NCI-H1417 (cell line): ENCODE measurements at regions not wholly inside any gene's neighbourhood (a gene's known extent, or its start where the extent isn't known, plus 50 kb on each side); places are given as distances from the start of the nearest gene placed in this dataset.

Experiments
- DNase-seq, 3 experiments: peaks; one replicate each; lab custom pipeline; 2025; lab: John Stamatoyannopoulos, UW

DNA sequence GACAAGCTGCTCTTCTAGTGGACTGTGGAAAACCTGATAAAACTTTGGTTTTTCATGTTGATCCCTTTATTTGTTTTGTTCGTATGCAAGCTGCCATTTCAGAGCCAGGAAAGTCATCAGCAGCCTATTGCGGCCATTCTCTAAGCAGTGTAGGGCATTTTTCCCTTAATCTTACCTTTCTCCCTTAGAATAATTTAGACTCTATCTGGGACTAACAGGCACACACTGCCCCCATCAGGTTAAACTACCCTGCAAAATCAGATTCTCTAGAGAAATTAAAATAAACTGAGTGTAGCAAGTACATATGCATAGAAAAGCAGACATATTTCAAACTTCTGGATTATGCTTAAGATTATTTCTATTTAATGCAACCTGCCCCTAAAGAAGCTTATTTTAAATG, 347.5 kb downstream of the METTL4 start:
- DNase-seq = peak; percentile 2 to 45 (median 3)

DNA sequence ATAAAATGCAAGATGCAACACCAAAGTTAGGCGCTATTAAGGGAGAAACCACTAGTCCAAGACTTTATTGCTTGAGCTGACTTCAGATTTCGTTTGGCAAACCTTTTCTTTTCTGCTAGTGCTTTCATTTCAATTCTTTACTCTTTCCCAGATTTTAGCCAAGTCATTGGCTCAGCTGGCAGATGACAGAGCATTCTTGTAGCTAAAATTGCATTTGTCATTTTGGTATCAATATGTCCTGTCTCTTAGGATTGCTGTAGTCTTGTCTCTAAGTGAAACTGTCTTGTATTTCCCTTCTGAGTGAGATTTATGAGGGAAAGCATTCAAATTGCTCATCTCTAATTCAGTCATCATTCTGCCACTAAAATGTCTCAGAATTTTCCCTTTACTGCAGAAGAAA, 335.1 kb downstream of the METTL4 start:
- DNase-seq = no peak

DNA sequence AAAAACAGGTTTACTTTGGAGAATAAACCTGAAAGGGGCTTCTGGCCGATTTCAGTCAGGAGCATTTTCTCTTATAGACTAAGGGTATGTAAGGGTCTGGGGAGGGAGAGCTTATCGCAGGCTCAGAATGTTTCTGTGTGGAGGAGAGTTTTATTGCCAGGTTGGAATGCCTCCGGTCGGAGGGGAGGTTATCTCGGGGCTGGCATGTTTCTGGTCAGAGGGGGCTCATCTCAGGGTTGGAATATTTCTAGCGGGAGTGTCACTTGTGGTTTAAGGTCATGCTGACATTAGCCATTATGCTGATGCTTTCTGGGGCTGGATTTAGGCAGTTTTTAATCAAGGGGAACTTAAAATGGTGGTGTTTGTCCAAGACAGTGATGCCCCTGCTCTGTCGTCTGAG, 333.6 kb downstream of the METTL4 start:
- DNase-seq = no peak

DNA sequence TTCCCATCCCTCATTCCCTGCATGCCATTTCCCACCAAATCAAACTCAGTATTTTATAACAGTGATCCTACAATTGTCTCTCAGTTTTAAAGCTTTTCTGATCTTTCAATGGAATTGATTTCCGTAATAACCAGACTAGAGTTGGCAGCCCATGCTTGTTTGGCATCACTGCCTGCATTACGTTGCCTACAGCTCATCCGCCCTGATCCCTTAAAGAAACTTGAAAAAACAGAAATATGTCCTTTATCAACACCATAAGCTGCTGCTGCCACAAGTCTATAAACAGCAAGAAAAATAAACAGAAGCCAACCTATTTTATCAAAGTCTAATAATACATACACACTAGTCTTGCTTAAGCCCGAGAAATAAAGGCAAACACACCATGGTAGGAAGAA, 331.0 kb downstream of the METTL4 start:
- no peak for DNase-seq

DNA sequence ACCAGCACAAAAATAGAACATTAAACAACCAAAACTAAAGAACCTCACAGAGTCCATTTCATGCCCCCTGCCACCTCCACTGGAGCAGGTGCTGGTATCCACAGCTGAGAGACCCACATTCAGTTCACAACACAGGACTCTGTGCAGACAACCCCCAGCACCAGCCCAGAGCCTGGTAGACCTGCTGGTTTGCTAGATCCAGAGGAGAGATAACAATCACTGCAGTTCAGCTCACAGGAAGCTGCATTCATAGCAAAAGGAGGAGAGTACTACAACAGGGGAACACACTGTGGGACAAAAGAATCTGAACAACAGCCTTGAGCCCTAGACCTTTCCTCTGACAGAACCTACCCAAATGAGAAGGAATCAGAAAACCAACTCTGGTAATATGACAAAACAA, 326.7 kb downstream of the METTL4 start:
- no peak for DNase-seq

- DNase-seq = peak in 1 of 3 experiments; percentile 0
Observed at GRCh38 chr18:2247101-2247500, 324.2 kb downstream of the METTL4 start.

- DNase-seq = no peak
Observed at GRCh38 chr18:2254977-2255376, 316.3 kb downstream of the METTL4 start.

DNA sequence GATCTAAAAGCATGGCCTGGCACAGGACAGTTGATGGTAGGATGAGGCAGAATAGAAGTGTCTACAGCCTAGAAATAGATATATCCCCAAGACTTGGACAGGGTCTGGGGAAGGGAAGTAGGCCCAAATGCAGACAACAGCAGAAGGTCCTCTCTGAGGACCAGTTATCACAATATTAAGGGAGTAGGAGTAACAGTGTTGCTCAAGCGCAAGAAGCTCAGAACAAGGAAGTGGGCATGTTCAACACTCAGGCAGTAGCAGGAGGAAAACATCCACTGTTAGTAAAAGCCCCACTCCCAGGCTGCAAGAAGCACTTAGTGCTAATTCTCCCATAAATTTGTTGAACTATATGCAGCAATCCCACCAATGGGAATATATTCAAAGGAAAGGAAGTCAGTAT, 314.7 kb downstream of the METTL4 start:
- DNase-seq = no peak

DNA sequence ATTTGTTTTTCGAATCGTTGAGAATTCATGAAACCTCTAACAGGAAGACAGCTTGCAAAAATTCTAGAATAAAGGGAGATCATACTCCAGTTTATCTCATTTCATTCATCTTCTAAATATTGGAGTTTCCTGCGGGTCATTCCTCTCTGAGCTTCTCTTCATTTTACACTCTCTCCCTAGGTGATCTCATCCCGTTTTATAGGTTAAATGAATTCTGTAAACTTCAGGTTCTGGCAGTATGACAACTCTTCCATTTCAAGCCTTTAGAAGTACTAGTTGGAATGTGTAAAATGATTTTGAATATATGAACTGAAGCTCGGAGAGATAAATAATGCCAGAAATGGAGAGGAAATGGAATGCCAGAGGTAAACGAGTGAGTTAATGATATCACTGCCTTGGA, 312.4 kb downstream of the METTL4 start:
- no peak for DNase-seq

- no peak for DNase-seq
Observed at GRCh38 chr18:2263303-2263890, 307.9 kb downstream of the METTL4 start.

DNA sequence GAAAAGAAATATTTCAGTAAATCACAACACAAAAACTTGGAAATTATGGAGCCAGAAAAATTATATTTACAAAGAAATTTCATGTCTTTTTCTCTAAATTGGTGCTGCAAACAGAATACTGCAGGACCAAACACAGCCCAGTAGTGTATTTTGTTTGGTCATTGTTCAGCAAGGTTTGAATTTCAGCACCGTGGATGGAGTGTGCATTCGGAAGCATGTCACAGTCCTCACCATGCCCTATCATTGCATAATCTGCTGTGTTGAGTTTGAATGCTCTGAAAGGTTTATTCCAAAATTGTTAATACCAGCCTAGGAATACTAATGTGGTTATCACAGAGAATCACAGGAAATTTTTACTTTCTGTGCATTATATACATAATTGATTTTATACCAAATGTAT, 296.7 kb downstream of the METTL4 start:
- DNase-seq = no peak

DNA sequence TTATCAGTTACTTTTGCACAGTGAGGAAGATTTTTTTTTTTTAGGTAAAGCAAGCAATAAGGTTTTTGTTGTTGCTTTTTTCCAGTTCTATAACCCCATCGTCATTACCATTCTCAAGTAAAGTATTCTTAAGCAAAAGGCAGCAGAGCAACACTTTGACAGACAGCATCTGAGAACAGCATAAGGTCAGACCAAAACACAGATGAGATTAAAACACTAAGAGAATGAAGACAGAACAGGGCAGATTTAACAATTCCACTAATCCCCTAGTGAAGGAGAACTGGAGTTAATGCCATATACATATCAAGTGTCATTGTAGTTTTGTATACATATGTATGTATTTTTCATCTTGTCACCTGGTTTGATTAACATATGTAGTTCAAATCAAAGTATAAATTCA, 290.2 kb downstream of the METTL4 start:
- DNase-seq = no peak

DNA sequence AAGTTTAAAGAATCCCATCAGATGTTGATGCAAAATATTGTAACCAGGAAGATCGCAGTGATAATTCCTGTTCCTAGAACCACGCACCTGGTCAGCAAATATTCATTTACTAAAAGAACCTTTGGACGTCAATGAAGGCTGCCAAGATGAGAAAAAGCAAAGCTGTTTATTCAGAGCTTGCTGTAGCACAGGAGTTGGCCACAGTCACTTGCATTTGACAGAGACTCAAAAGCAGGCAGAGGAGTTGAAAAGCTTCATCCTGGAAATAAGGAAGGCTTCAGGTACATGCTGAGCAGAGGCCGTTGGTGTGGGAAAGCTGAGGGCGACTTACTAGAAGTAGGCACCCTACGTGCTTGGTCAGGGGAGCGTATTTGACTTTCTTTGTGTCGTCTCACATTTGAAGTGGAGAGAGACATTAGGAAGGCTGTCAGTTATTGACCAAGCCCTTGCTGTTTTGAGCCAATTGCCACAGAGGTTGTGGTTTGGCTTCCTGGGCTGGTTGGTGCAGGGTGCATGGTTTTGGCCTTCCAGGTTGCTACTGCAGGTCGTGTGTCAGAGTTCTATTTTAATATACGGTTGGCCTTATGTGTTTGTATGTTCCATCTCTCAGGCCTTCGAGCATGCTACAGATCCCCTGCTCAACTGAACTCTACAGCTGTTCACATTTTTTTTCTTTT, 289.6 kb downstream of the METTL4 start:
- DNase-seq = no peak

DNA sequence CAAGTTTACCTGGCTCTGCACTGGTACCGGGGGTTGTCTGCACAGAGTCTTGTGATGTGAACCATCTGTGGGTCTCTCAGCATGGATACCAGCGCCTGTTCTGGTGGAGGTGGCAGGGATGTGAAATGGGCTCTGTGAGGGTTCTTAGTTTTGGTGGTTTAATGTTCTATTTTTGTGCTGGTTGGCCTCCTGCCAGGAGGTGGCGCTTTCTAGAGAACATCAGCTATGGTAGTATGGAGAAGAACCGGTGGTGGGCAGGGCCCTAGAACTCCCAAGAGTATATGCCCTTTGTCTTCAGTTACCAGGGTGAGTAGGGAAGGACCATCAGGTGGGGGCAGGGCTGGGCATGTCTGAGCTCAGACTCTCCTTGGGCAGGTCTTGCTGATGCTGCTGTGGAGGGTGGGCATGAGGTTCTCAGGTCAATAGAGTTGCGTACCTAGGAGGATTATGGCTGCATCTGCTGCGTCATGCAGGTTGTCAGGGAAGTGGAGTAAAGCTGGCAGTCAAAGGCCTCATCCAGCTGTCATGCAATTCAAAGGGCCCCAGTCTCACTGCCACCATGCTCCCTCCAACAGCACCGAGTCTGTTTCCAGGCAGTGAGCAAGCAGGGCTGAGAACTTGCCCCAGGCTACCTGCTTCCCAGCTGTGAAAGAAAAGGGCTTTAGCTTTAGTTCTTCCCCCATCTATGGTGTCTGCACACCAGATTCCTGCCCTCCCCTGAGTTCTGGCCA, 278.0 kb downstream of the METTL4 start:
- DNase-seq = no peak

GRCh38 chr18:2301316-2301715, 270.0 kb downstream of the METTL4 start:
- no peak for DNase-seq

GRCh38 chr18:2302012-2302411, 269.3 kb downstream of the METTL4 start:
- DNase-seq = no peak

DNA sequence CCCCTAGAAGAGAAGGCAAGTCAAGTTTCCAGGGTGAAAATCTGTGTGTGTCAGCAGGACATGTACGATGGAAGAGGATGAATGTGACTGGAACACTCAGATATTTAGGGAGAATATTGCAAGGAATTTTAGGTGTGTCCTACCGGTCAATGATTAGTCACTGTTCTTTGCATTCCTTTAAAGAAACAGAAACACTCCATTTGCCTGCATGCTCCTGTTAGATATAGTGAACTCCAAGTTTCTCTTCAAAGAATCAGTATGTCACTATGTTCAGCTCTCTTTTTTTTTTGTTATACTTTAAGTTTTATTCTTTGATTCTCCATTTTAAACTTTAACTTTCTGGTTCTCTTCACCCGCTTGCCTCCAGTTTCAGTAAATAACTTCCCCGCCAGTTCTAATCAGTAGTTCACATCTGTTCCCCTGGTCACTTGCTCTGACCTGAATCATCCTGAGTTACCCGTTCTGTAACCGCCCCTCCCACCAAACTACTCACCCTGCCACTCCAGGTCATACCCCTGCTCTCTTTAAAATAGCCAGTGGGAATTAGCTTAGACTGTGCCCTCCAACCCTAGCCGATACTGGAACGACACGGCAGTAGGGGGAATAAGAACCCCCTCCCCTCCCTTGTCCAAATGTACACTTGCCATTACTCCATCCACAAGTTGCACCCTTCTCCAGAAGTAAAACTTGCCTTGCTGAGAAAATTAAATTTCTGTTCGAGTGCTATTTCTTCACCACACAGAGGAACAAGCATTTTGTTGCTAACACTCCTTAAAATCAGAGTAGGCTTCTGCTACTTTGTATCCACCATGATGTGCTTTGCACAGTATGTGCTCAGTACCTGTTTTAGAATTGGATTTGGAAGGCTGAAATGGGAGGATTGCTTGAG, 268.4 kb downstream of the METTL4 start:
- no peak for DNase-seq

- DNase-seq = no peak
Observed at GRCh38 chr18:2303517-2304238, 267.6 kb downstream of the METTL4 start.

DNA sequence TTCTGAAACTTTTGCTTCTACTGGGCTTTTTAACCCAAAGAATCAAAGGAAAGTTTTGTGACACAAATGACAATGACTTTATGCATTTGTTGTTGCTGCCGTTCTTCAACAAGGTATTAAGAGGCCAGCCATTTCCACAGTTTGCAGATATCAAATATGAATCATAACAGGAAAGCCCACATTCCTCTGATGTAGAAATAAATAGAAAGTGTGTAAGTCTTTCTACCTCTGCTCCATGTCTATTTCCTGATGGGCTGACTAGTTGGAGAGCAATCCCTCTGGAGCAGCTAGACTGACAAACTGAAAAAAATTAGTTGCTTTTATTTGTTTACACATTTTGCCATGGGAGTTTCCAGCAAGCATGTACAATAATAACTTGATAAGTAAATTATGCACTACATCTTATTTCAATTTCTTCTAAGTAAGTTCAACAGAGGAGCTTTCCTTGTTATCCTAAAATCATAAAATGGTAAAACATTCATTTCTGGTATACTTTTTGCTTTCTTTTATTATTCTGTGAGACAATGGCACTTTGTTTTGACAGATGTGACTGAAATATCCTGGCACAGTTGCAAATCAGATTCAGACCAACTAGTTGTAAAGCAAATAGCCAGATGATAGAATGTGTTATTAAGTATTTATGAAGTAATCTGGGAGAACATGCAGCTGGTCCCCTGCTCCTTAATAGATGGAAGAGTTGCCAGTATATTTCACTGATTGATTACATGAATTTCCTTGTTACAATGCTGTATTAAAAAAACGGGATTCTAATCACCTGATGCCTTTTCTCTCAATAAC, 266.7 kb downstream of the METTL4 start:
- peak in 1 of 3 experiments; percentile 17 for DNase-seq

GRCh38 chr18:2306606-2307005, 264.7 kb downstream of the METTL4 start:
- no peak for DNase-seq

GRCh38 chr18:2310886-2311285, 260.4 kb downstream of the METTL4 start:
- no peak for DNase-seq
